ENCODE measurements at regions not wholly inside any gene's neighbourhood (a gene's known extent, or its start where the extent isn't known, plus 50 kb on each side); places are given as distances from the start of the nearest gene placed in this dataset.
"Not testable (repeated sequence)": the region's sequence is repeated elsewhere in the genome, so short reads cannot be mapped to it uniquely, and the experiment has no call there.

DNA sequence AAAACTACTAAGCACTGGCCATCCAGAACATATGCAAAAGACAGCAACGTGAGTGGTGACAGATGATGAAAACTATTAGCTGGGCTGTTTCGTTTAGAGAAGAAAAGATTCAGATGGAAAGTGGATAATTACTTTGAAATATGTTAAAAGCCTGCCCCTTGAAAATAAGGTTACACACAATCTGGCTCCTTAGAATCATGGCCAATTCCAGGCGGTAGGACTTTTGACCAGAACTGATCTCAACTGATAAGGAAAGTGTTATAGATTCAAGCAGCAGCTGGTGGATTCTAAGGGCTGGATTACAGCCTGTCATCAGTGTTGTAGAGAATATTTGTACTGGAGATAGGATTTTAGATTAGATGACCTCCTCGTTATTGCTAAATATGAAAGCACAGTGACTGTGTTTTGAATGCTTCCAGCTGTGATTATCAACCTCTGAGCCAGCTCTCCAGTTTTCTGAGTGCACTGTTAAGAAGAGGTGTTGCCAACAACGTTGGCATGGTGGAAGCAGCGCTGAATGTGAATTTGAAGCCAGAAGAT lies 75.1 kb downstream of the KBTBD2 start:
- DNase-seq, result not testable (repeated sequence)

- not testable (repeated sequence) for DNase-seq
Observed at GRCh38 chr7:32814779-32815178, 76.8 kb downstream of the KBTBD2 start.

DNA sequence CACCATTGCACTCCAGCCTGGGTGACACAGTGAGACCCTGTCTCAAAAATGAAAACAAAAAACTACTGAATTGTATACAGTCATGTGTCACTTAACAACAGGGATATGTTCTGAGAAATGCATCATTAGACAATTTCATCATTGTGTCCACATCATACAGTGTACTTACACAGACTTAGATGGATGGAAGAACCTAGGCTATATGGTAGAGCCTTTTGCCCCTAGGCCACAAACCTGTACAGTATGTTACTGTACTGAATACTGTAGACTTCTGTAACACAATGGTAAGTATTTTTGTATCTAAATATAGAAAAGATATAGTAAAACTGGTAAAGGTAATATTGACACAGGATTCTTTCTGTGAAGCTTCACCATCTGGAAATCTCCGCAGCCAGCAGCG lies 81.7 kb downstream of the KBTBD2 start:
- no peak for DNase-seq

DNA sequence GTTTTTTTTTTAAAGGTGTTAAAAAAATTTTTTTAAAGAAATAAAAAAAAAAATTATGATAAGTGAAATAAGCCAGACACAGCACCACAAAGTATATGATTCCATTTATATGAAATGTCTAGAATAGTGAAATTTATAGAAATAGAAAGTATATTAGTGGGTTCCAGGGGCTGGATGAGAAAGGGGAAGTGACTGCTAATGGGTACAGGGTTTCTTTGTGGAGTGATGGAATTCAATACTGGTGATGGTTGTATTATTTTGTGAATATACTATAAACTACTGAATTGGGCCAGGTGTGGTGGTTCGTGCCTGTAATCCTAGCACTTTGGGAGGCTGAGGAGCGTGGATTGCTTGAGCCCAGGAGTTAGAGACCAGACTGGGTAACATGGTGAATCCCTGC lies 82.2 kb downstream of the KBTBD2 start:
- no peak for DNase-seq

GRCh38 chr7:32803406-32804141 lies 88.0 kb downstream of the KBTBD2 start:
- no peak for DNase-seq

- no peak for DNase-seq
Observed at GRCh38 chr7:32802305-32802910, 89.2 kb downstream of the KBTBD2 start.

GRCh38 chr7:32793053-32793452 lies 98.5 kb downstream of the KBTBD2 start:
- DNase-seq, result not testable (repeated sequence)

DNA sequence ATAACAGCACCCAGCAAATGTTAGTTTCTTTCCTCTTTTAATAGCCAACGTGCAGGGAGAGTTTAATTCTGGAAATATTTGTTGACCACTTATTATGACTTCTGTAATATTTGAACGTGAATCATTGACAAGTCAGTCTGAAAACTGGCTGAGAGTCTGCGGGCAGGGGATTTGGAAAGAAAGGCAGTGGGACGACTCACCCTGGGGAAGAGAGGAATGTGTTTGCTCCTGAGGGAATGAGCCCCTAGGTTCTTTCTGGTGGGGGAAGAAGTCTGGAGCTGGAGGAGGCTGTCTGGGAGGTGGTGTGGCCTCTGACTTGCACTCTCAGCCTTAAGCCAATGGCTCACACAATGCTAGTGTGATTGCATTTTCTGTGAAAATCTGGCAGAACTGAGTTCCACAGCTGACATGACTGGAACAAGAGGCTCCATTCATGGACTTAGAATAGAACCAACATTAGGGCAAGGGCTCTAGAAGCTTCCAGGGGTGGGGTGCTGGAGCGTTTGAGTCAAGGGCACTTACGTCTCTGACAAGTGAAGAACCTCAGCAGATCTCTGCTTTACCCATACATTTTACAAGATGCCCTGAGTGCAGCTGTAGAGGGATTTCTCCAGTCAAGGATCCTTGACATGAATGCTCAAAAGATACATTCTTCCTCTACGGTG lies 100.7 kb downstream of the KBTBD2 start:
- DNase-seq, result not testable (repeated sequence)

GRCh38 chr7:32789266-32789665 lies 102.3 kb downstream of the KBTBD2 start:
- DNase-seq, result not testable (repeated sequence)

GRCh38 chr7:32788174-32788573 lies 103.4 kb downstream of the KBTBD2 start:
- not testable (repeated sequence) for DNase-seq

DNA sequence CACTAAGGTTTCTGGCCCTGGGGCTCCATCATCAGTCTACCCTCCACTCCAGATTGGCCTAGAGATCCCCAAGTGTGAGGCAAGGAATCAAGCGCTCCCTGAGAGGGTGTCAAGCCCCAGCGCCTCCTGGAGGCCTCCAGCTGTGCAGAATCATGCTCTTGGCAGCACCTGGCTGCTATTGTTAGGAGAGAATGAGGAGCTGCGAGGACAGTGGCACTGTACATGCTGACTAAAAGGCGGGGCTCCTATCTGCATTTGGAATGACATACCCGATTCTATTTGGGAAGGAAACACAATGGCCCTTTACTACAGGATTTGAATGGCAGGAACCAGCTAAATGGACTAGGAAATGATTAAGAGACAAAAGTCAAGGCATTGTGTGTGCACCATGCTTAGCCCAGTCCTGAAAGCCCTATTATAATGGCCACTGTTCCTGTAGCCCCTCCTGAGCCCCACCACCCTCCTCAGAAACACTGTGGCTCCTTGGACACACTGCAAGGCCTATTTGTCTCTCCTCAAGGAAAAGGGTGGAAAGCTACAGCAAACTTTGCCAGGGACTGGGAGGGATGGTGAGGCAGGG lies 106.1 kb downstream of the KBTBD2 start:
- not testable (repeated sequence) for DNase-seq

DNA sequence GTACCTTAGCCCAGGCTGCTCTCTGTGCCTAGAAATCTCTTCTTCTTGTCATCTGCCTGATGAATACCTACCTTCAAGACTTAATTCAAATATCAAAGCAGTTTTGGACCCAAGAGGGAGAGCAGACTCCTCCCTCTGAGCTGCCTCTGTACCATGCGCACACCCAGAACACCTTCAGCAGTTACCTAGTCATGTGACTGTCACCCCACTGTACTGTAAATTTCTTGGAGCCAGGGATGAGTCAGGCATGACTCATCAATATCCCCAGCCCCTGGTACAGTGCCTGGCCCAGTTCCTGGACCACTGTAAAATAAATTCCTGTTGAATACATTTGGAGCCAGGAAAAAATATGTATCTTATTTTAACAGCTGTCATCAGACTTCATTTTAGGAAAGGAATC lies 111.7 kb downstream of the KBTBD2 start:
- DNase-seq, result not testable (repeated sequence)

DNA sequence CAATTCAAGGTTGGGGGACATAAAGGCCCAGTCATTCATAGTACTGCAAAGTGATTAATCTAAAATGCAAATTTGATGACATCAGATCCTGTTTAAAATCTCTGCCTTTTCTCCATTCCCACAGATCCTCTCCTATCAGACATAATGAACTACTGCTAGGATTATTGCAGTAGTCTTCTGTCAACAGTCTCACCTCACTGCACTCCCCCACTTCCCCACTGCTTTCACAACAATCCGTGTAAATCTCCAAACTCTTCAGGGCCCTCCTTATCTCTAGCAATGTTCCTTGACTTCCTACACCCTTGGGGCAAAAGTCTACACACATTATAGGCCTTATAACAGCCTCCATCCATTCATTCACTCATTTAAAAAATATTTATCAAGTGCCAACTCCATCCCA lies 112.4 kb downstream of the KBTBD2 start:
- no peak for DNase-seq

GRCh38 chr7:32777041-32777666 lies 114.4 kb downstream of the KBTBD2 start:
- not testable (repeated sequence) for DNase-seq

DNA sequence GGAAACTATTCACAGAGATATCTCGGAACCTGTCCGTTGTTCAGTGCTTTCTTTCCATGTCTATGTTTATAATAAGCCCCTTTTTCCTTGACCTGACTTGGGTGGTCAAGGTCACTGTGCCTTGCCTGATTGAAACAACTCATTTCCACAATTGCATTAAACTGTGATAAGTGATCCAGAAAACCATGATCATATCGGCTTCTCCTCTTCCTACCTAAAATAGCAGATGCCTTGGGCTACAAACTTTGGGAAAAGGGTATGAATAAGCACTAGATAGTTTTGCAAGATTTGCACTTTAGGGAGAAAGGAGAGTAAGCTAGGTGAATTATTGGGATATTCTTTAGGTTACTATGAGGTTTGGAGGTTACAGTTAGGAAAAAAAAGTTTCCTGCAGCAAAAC lies 115.2 kb downstream of the KBTBD2 start:
- not testable (repeated sequence) for DNase-seq

DNA sequence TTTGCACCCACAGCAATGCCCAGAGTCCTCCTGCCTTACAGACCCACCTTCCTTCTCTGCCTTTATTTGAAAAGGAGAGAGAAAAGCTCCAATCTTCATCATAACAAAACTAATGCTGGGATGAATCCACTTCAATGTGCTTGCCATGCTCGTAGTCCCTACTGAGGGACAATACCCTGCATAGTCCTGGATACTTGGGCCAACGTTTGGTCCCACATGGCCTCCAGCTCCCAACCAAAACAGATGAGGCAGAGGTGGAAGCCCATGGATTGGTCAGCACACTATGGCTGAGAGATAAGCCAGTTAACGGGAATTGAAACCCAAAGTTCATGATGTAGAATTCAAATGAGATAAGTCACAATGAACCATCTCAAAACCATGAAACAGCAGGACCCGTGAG lies 115.8 kb downstream of the KBTBD2 start:
- DNase-seq, result not testable (repeated sequence)

DNA sequence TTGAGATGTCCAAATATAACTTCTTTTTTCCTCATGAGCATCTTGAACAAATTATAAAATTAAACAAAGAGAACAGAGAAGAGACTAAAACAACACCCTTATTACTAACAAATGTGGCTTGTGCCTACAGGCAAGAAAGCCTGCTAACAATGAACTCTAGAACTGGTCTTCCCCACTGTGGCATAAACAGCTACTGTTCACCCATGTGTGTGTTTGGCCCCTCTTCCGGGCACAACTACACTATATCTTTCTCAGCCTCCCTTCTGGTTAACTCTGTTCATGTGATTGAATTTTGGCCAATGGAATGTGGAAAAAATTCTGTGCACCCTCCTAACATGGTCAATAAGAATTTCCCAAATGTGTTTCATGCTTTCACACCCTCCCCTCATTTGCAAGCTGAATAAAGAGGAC lies 117.0 kb downstream of the KBTBD2 start:
- DNase-seq, result no peak

- DNase-seq, result not testable (repeated sequence)
Observed at GRCh38 chr7:32768866-32769510, 122.6 kb downstream of the KBTBD2 start.

- DNase-seq, result not testable (repeated sequence)
Observed at GRCh38 chr7:32768338-32768737, 123.2 kb downstream of the KBTBD2 start.

- not testable (repeated sequence) for DNase-seq
Observed at GRCh38 chr7:32765649-32766251, 125.8 kb downstream of the KBTBD2 start.

- no peak for DNase-seq
Observed at GRCh38 chr7:32765185-32765584, 126.4 kb downstream of the KBTBD2 start.

GRCh38 chr7:32762925-32763293 lies 128.7 kb downstream of the KBTBD2 start:
- DNase-seq, result no peak

All from stimulated activated naive CD4-positive, alpha-beta T cell treated with Interleukin-2 at 50 U/mL for 16 hours (primary cell).